ENCODE measurements at regions not wholly inside any gene's neighbourhood (a gene's known extent, or its start where the extent isn't known, plus 50 kb on each side); places are given as distances from the start of the nearest gene placed in this dataset.

DNA sequence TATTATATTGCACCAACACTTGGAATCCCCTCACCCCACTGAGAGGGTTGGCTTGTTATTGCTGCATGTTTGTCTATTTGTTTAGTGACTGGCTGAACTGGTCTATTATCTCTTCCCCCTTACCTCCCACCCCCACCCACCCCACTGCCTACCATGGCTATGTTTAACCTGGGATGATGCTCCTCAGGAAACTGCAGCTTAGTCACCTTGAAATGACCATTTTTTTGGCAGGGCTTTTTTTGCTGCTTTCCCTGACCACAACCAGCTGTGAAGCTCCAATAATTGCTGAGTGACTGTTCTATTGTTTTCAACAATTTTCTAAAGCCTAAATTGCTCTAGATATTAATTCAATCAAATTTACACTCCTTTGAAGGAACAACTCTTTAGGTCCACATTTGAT is 137.9 kb upstream of the CADM2 start:
- H3K27ac ChIP-seq: no peak overlapping the region
- no peak overlapping the region for H3K4me3 ChIP-seq

DNA sequence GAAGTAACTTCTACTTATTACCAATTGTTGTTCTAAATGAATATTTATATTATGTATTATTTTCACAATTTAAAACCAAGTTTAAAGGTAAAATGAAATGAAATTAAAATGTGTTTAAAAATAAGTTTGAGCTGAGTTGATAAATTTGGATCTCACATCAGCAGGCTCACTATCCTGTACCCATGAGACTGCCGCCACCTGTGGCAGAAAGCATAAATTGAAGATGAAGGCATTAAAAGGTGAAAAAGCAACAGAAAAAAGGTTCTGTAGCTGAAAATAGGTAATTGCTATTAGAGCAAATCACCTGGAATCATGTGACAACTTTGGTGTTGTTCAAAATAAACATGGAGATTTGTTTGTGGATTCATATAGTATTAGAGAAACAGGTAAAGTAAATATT is 133.0 kb upstream of the CADM2 start:
- no peak overlapping the region for H3K27ac ChIP-seq
- H3K4me3 ChIP-seq: no peak overlapping the region

DNA sequence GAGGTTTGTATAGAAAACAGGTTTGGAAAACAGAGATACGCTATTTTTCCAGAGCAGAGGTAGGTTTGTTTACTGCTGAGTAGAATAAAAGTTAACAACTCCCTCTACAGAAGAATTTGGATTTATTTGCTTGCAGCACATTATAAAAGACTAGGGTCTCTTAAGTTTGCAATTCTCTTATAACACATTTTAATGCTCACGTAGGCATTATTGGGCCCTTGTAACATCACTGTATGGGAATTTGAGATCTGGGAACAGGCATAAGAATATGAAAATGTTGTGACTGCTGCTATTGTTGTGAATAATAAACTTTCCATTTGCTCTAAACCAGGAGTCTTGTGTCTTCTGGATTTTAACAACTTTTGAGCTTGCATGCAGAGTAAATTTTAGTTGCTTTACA is 128.3 kb upstream of the CADM2 start:
- no peak overlapping the region for H3K4me3 ChIP-seq
- H3K27ac ChIP-seq: no peak overlapping the region

DNA sequence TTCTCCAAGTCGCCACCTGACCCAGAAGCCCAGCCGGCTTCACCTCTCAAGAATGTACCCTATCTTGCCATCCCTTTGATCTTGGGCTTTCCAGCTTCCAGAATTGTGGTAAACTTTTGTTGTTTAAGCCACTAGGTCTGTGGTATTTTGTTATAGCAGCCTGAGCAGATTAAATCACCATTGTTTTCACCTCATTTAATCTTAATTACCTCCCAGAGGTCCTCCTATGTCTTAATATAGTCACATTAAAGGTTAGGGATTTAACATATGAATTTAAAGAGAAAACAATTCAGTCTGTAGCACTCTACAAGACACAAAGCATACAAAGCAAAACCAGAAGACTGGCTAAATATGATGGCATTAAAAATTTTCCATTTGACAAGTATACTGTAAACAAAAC is 123.4 kb upstream of the CADM2 start:
- H3K27ac ChIP-seq: no peak overlapping the region
- H3K4me3 ChIP-seq: no peak overlapping the region

DNA sequence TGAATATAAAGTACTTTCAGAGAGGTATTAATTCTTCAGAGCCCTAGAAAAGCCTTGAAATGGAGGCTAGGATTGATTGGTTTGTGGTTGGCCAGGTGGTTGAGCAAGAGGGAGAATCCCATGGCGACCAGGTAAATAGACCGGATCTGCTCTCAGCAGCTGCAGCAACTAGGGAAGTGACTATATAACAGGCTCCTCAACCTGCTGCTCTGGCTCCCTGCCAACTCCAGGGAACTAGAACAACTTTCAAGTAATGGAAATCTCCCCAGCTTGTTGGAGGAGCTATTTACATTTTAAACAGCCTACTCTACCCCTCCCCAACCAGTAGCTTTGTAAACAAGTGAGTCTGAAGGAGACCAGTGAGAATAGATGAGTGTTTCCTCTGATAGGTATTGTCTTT is 121.8 kb upstream of the CADM2 start:
- Histone ChIP-seq H3K4me3 (no peak overlapping the region), H3K27ac (no peak overlapping the region)

DNA sequence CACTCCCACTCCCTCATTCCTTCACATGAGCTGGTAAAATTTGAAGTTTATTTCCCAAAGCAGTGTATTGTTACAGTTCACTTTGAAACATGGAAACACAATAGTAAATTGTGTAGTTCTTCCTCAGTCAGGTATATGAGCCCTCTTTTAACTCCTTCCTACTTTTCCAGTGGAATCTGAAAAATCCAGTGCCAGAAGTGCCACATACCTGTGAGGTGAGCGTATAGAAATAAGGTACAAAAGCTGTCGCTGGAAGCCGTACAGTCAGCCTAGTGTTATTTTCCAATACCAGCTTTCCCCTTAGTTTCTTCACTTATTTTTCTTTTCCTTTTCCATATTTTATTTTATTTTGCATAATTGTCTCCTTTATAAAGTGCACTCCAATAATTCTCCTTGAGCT is 81.7 kb upstream of the CADM2 start:
- Histone ChIP-seq H3K4me3 (no peak overlapping the region), H3K27ac (no peak overlapping the region)

DNA sequence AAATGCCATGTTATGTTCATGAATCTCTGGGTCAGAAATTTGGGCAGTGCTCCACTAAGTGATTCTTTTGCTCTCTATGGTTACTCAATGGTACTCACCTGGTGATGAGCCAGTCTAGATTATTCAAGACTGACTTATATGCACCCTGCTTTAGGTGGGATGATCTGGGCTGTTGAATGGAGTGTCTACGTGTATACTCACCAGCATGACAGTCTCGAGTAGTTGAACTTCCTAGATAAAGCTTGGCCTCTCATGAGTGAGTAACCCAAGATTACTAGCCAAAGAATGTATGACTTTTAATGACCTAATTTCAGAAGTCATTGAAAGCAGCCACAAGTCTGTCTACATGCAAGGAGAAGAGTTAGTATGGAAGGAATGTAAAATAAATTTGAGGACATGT is 77.5 kb upstream of the CADM2 start:
- no peak overlapping the region for H3K4me3 ChIP-seq

DNA sequence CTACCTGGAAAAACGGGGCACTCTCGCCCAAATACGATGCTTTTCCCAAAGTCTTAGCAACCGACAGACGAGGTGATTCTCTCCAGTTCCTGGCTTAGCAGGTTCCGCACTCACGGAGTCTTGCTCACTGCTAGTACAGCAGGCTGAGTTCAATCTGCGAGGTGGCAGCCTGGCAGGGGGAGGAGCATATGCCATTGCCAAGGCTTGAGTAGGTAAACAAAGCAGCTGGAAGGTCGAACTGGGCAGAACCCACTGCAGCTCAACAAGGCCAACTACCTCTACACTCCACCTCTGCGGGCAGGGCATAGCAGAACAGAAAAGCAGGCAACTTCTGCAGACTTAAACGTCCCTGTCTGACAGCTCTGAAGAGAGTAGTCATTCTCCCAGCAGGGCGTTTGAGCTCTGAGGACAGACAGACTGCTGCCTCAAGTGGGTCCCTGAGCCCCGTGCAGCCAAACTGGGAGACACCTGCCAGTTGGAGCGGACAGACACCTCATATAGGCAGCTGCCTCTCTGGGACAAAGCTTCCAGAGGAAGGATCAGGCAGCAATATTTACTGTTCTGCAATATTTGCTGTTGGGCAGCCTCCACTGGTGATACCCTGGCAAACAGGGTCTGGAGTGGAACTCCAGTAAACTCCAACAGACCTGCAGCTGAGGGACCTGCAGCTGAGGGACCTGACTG is 73.4 kb upstream of the CADM2 start:
- no peak overlapping the region for H3K27ac ChIP-seq

More for the DNA sequence above, 77.5 kb upstream of the CADM2 start:
- no peak overlapping the region for H3K27ac ChIP-seq

DNA sequence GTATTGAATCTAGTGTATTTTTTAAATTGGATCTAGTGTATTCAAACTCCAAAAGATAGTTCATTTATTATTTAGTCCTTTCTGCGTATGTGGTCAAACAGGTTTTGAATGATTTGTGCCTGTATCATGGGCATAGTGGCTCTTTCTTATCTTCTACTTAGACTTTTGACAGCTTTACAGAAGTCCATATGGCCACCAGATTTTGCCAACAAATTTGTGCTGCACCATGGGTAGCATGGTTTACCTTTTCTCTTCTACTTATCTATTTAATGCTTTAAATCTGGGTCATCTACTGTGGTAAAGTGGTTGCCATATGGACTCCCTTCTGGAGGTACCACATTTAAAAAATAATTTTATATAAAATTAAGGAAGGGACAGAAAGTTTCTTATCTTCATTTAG is 66.9 kb upstream of the CADM2 start:
- Histone ChIP-seq H3K4me3 (no peak overlapping the region), H3K27ac (no peak overlapping the region)

More for the DNA sequence above, 73.4 kb upstream of the CADM2 start:
- H3K4me3 ChIP-seq: no peak overlapping the region

DNA sequence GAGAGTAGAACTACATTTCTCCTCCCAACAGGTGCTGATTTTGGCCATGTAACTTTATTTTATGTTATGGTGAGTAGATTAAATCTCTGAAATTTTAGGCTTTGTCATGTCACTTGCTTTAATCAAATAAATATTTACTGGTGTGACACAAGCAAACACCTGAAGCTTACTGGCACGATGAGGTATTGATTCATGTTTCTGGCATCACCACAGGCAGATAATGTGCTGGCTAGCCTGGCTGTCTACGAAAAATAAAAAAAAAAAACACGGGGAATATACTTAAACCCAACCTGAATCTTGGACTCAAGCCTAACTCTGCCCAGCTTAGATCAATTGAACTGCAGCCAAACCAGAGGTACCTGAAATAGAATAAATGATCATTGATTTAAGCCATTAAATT is 65.6 kb upstream of the CADM2 start:
- no peak overlapping the region for H3K4me3 ChIP-seq
- no peak overlapping the region for H3K27ac ChIP-seq

DNA sequence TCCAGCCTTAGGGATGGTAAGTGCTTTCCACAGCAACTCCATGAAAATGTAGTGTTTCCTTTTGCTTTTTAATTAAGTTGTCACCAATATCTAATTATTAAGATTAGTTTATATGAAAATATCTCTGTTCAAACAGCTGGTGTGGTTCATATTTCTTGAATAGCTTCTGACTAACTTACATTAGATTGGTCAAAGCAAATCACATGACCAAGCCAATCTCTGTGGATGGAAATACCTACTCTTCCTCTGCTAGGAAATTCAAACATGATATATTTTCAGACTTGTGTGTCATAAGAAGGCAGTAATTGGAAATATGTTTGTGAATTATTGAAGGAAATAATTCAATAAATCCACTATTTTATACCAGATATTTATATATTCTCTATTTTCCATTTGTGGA is 54.6 kb upstream of the CADM2 start:
- H3K27ac ChIP-seq: no peak overlapping the region
- H3K4me3 ChIP-seq: no peak overlapping the region

DNA sequence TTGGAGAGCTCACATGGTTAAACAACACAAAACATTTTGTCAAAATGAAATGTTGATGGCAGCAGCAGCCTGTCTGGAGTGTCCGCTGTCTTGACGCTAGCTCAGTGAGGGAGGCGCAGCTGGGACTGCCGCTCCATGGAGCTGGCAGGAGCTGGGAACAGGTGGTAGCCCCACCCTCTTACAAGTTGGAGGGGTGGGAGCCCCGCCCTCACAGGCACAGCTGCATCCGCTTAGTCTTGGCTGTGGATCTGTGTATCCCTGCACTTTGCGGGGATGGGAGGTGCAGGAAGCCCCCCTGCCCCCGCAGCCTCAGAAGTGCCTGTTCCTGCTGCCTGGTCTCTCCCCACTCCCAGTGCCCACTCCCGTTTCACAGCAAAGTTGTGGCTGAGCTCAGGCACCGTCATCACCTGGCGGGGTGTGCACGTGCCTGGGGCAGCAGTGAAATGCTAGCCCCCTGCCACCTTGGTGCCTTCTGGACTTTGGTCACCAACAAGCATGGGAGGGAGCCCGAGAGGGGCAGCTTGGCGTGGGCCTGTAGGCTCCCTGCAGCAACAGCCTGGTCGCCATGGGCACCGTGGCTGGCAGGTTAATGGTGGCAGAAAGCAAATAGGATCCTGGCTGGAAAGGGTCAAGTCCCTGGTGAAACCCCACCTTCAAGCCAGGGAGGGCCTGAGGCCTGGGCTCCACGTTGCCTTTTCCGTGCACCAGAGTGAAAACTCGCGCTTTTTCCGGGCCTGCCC is 53.8 kb upstream of the CADM2 start:
- no peak overlapping the region for H3K4me3 ChIP-seq
- no peak overlapping the region for H3K27ac ChIP-seq

DNA sequence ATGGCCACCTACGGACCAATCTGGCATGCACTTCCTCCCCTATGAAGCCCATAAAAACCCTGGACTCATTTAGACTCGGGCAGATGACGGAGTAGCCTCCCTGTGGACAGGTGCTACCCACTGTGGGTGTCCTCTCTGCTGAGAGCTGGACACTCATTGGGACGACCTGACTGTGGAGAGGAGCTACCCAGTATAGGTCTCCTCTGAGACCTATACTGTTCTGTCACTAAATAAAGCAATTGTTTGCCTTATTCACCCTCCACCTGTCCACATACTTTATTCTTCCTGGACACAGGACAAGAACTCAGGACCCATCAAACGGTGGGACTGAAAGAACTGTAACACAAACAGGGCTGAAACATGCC is 53.3 kb upstream of the CADM2 start:
- H3K4me3 ChIP-seq: no peak overlapping the region
- no peak overlapping the region for H3K27ac ChIP-seq

DNA sequence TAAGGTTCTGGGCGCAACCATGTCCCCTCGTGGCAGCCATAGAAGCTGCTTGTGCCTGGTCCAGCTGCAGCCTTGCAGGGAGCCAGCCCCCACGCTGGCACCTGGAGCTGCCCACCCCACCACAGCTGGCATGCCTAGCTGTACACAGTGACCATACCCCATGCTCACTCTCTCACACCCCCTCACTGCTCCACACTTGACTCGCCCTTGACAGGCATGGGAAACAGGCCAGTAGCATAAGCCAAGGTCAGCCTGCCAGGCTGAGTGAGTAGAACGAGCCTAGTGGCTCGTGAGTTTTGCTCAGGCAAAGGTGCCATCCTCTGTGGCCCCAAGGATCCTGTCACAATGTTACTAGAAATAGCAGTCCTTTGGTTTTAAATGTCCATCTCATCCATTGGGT is 52.7 kb upstream of the CADM2 start:
- Histone ChIP-seq H3K27ac (no peak overlapping the region), H3K4me3 (no peak overlapping the region)
